Activated naive CD4-positive, alpha-beta T cell treated with anti-CD3 and anti-CD28 coated beads, Interleukin-2, amount 50 U/mL, for 72 hours (primary cell): ENCODE measurements at regions not wholly inside any gene's neighbourhood (a gene's known extent, or its start where the extent isn't known, plus 50 kb on each side); places are given as distances from the start of the nearest gene placed in this dataset.
"Not testable (repeated sequence)": the region's sequence is repeated elsewhere in the genome, so short reads cannot be mapped to it uniquely, and the experiment has no call there.

Experiments used
- ATAC-seq, 2 donors: fragments of 150-1000 bp; cut with Tn5 transposase; 2 replicates each; pipeline ENCODE4 v1.10.0; 2021; ENCODE audit warnings: mild to moderate bottlenecking in 2 of 2, moderate library complexity in 2 of 2
- DNase-seq, 2 donors: peaks; one replicate each; pipeline ENCODE4 v3.0.0; 2021 to 2022; ENCODE audit warnings: low spot score in 2 of 2
- H3K27ac Mint-ChIP-seq, 2 donors: one replicate each; pipeline ENCODE4 v1.8.0; 2022; ENCODE audit warnings: mild to moderate bottlenecking in 2 of 2, mixed read lengths in 2 of 2
- H3K36me3 Mint-ChIP-seq, 2 donors: one replicate each; pipeline ENCODE4 v1.8.0; 2022; ENCODE audit warnings: mixed read lengths in 2 of 2
- H3K9me3 Mint-ChIP-seq, 2 donors: one replicate each; pipeline ENCODE4 v1.8.0; 2022; ENCODE audit warnings: mixed read lengths in 2 of 2

DNA sequence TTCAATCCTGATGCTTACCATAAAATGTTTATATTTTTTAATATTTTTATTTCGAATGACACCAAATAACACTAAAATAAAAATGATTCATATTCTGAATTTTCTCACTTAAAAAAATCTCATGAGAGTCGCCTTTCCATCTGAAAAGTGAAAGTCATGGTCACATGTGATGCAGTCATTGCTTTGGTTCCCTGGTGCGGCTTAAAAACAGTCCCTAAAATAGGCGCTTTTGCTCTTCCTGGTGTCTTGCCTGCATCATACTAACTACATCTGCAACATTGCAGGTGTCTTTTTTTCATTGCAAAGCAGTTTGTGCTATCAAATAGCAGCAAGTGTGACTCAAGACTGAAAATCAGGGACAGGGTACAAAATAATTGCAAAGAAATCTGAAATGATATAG lies 185.2 kb upstream of the NREP start:
- H3K9me3 Mint-ChIP-seq, result peaks cover 0 to 4% of the 10 kb centered on the region in 2 donors
- no peak for ATAC-seq
- H3K36me3 Mint-ChIP-seq, result no peaks in the 10 kb centered on the region
- DNase-seq, result no peak
- no peak overlapping the region for H3K27ac Mint-ChIP-seq

DNA sequence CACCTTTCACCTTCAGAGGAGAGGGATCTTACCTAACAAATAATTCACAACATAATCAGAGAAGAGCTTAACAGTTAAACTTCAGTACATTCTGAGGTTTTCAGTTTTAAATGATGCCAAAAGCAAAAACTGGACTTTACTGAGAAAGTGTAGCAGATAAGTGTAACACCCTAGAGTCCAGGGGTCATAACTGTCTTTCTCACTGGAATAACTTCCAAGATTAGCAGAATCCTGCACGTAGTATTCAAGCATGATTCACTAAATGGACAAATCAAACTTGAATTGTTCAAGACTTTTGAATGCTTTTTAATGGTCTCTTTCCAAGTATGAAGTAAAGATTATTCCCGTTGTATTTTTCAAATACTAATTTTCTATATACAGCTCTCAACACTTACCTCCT lies 180.1 kb upstream of the NREP start:
- ATAC-seq, result no peak
- no peaks in the 10 kb centered on the region for H3K36me3 Mint-ChIP-seq
- H3K9me3 Mint-ChIP-seq, result peaks cover 0 to 6% of the 10 kb centered on the region in 2 donors
- DNase-seq, result no peak
- H3K27ac Mint-ChIP-seq, result no peak overlapping the region

DNA sequence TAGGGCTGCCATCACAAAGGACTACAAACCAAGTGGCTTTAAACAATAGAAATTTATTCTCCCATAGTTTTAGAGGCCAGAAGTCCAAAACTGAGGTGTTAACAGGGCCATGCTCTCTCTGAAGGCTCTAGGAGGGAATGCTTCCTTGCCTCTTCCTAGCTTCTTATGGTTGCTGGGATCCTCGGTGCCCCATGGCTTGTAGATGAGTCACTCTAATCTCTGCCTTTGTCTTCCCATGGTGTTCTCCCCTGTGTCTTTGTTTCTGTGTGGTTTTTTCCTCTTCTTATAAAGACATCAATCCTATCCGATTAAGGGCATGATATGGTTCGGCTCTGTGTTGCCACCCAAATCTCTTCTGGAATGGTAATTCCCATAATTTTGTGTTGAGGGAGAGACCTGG lies 178.8 kb upstream of the NREP start:
- no peak for DNase-seq
- H3K9me3 Mint-ChIP-seq, result peaks cover 0 to 6% of the 10 kb centered on the region in 2 donors
- no peak overlapping the region for H3K27ac Mint-ChIP-seq
- no peaks in the 10 kb centered on the region for H3K36me3 Mint-ChIP-seq
- no peak for ATAC-seq

DNA sequence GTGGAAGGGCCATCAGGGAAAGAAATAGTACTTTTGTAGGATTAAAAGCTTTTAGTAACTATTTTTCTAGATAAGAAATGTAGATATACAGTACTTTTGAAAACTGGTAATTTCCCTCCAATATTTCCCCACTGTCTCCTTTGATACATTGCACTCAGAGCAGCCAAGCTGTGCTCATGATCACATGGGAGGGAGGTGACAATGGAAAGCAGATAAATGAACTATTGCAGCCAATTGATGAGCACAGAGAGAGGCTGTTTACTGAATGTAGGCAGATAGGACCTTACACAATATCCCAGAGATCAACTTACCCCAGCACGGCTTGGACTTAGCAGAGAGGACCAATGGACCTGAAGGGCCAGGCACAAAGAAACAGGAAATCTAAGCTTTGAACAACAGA lies 178.0 kb upstream of the NREP start:
- H3K36me3 Mint-ChIP-seq, result no peaks in the 10 kb centered on the region
- H3K27ac Mint-ChIP-seq, result no peak overlapping the region
- no peak for ATAC-seq

DNA sequence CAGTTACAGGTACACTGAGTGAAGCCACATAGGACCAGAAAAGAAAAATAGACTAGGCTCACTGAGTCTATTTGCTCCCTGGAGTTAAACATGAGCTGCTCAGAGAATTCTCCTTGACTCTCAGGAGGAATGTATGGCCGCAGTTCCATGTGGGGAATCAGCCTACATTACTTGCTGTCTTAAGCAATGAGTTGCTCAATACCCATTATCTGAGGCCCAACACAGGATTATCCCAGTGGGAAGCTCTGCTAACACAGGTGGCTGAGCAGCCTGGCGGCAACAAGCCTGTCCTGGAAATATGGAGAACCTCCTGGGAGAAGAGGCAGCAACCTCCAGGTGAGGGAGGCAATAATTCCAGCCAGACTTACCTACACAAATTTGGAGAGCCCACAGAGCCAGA lies 177.5 kb upstream of the NREP start:
- H3K36me3 Mint-ChIP-seq, result no peaks in the 10 kb centered on the region
- H3K27ac Mint-ChIP-seq, result no peak overlapping the region
- no peak for ATAC-seq
- DNase-seq, result no peak
- peaks cover 0 to 6% of the 10 kb centered on the region in 2 donors for H3K9me3 Mint-ChIP-seq

More for the DNA sequence above, 178.0 kb upstream of the NREP start:
- no peak for DNase-seq
- peaks cover 0 to 6% of the 10 kb centered on the region in 2 donors for H3K9me3 Mint-ChIP-seq

DNA sequence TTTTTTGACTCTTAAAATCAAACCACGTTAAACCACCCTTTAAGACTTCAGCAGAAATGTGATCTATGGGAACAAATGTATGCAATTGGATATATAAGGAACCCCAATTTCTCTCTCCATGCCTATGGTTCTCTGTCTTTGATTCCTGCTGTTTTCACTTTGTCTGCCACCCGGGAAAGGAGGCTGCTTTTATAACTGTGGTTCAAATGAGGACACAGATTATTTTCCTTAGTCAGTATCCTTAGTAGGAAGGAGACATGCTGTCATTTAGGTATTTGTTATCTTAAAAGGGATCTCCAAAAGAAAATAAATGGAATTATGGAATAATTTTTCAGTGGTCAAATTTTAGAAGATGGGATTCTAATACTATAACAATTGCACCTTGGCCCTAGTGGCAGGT lies 176.1 kb upstream of the NREP start:
- ATAC-seq (no peak), DNase-seq (no peak)
- H3K27ac Mint-ChIP-seq, result no peak overlapping the region
- H3K9me3 Mint-ChIP-seq, result peaks cover 0 to 6% of the 10 kb centered on the region in 2 donors
- no peaks in the 10 kb centered on the region for H3K36me3 Mint-ChIP-seq

DNA sequence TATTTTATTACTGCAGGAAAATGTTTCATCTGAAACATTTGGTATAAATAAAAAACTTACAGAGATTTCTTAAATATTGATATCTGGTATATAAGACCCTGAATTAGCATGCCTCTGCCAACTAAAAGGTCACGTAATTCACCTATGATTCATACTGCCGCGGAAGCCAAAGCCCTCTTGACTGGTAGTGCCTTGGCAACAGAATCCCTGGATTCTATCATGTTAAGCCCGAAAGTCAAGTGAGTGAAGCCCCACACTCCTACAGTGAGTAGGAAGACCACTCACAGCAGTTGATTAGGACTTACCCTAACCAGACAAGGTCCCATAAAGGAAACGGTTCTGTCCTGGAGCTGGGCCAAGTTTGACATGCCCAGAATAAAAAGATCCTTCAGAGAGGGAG lies 175.6 kb upstream of the NREP start:
- Mint-ChIP-seq H3K27ac (no peak overlapping the region), H3K36me3 (no peaks in the 10 kb centered on the region), H3K9me3 (peaks cover 0 to 6% of the 10 kb centered on the region in 2 donors)
- ATAC-seq, result no peak
- DNase-seq, result no peak

DNA sequence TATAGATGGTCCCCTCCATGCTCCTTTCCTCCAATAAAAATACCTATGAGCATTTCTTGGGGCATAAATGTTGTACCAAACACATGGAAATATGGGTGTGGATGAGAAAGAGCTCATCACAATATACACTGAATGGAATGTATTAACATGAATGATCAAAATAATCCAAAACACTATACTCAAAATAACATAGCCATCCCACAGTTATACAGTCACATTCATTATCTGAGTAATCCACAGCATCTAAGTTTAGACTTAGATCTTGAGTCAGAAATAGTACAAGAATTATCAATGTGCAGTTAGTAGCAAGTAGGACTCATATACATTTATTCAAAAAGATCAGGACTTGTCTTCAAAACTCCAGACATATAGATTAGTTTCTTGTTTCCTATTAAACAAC lies 175.2 kb upstream of the NREP start:
- no peak overlapping the region for H3K27ac Mint-ChIP-seq
- DNase-seq, result no peak

DNA sequence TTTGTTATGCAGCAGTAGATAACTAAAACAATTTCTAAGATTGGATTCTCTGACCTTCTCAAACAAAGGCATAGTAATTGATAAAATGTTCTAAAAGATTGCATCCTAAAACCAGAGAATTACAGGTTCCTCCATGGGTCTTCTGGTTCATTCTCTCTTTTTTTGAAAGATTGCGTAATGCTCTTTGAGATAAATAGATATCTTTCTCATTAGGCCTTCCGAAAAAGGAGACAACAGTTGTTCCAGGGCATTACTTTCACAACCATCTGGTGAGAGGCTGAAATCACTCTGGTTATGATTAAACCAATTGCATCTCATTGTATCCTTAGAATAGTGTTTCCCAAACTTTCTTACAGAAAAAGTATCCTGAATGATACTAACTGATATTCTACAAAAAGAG lies 174.7 kb upstream of the NREP start:
- Mint-ChIP-seq H3K9me3 (peaks cover 0 to 3% of the 10 kb centered on the region in 2 donors), H3K36me3 (no peaks in the 10 kb centered on the region), H3K27ac (no peak overlapping the region)
- ATAC-seq (no peak), DNase-seq (no peak)

More for the DNA sequence above, 175.2 kb upstream of the NREP start:
- H3K36me3 Mint-ChIP-seq, result no peaks in the 10 kb centered on the region
- peaks cover 0 to 6% of the 10 kb centered on the region in 2 donors for H3K9me3 Mint-ChIP-seq
- ATAC-seq, result no peak

DNA sequence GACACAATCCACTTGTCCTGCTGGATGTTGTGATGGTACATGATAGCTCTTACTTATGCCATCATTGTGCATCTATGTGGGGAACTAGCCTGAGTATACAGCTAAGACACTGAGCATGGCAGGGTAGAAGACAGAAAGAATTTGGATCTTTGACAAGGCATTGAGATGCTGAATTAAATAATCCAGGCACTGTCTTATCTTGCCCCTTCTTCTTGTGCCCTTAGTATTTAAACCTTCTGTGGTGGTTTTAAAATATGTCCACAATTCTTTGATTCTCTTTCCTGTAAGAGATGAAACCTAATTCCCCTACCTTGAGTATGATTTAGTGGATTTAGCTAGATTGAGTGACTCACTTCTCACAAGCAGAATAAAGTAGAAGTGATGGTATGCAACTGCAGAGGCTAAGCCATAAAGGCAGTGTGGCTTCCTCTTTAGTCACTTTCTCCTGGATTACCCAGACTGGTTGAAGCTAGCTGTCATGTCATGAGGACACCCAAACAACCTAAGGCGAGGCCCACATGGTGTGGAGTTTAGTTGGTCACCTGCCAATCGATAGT lies 174.0 kb upstream of the NREP start:
- Mint-ChIP-seq H3K36me3 (no peaks in the 10 kb centered on the region), H3K9me3 (peaks cover 0 to 3% of the 10 kb centered on the region in 2 donors), H3K27ac (no peak overlapping the region)
- DNase-seq (no peak), ATAC-seq (peak; percentile 48 to 64)

DNA sequence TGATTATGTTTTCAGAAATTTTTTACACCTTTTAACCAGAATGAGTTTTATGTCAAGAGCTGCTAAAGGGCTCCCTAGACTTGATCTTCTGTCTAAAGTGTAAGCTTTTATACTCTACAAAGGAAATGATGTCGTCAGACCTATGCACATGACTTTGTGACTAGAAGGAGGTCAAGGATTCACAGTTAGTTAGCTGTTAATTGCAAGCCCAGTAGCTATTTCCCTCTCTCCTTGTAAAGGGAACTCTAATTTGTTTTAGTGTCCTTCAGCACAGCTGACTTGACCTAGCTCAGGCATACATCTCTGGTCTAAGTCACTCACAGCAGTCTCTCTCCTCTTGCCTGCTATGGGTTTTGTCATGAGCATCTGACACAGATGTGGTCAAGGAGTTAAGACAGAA lies 173.5 kb upstream of the NREP start:
- Mint-ChIP-seq H3K27ac (no peak overlapping the region), H3K36me3 (no peaks in the 10 kb centered on the region), H3K9me3 (peaks cover 0 to 3% of the 10 kb centered on the region in 2 donors)
- DNase-seq (no peak), ATAC-seq (no peak)

DNA sequence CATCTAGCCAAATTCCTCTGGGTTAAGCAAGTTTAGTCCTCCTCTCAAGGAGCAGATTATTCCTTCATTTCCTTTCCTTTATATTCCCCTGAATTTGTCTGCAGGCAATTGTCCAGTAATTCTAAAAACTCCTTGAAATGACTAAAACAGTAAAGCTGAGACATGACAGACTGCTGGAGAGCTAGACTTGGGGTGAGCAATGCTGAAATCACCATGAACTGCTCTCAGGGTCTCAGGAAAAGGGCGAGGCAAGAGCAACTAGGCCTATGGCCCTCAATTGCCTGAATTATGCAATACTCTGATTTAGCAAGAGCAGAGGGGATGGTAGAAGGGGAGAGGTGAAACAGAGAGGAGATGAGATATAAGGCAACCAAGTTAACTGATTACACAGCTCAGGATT lies 172.9 kb upstream of the NREP start:
- H3K36me3 Mint-ChIP-seq, result no peaks in the 10 kb centered on the region
- DNase-seq, result no peak
- H3K9me3 Mint-ChIP-seq, result no peaks in the 10 kb centered on the region
- H3K27ac Mint-ChIP-seq, result no peak overlapping the region
- no peak for ATAC-seq

DNA sequence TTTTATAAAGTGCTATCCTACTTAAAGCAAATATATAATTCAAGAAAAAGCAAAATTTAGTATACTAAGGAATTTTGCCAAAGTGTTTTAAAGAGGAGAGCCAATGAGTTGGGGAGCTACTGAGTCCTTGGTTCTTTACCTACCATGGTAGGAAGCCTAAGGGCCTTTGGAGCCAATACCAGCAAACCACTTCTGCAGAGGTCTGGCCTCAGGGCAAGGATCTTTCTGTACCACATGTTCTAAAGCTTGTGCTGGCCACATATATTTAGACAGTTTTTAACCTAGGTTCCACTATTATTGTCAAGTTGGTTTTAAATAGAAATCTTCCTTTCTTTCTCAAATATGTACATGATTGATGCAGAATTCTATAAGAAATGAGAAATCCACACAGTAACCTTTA lies 172.3 kb upstream of the NREP start:
- H3K36me3 Mint-ChIP-seq, result no peaks in the 10 kb centered on the region
- no peaks in the 10 kb centered on the region for H3K9me3 Mint-ChIP-seq
- no peak for DNase-seq

DNA sequence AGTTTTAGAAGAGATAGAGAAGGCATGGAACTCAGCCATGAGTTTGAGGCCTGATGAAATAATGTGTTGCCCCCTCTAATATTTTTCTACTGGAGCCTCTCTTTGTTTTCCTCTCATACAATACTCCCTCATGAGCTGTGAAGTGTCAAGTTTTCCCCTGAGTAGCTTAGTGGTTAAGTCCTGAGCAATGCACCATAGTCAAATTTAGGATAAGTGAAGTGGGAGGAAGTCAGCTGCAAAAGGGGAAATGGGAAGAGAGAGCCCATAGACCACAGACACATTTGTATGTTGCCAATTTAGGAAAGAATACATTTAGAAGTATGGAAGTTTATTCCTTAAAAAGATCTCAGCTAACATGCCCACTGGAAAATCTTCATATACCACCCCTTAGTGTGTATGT lies 171.5 kb upstream of the NREP start:
- Mint-ChIP-seq H3K9me3 (no peaks in the 10 kb centered on the region), H3K36me3 (no peaks in the 10 kb centered on the region), H3K27ac (no peak overlapping the region)
- ATAC-seq (no peak), DNase-seq (no peak)

More for the DNA sequence above, 172.3 kb upstream of the NREP start:
- no peak overlapping the region for H3K27ac Mint-ChIP-seq
- no peak for ATAC-seq

DNA sequence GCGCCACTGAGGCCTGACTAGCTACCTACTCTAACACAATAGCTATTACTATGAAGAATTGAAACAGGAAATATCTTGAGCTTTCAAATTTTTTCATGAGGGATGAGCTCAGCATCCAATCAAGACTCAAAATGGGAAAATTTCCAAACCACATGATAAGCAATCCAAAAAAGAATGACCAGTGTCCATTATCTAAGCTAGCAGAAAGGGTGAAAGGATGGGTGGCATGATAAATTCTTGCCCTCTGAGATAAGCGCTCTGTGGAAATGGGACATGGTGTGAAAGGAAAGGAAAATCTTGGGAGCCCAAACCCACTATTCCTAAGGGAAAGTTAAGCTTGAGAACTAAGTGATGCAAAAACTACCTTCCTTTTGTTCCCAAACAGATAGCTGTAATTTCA lies 170.2 kb upstream of the NREP start:
- DNase-seq, result no peak
- Mint-ChIP-seq H3K27ac (no peak overlapping the region), H3K36me3 (no peaks in the 10 kb centered on the region), H3K9me3 (no peaks in the 10 kb centered on the region)
- ATAC-seq, result no peak

DNA sequence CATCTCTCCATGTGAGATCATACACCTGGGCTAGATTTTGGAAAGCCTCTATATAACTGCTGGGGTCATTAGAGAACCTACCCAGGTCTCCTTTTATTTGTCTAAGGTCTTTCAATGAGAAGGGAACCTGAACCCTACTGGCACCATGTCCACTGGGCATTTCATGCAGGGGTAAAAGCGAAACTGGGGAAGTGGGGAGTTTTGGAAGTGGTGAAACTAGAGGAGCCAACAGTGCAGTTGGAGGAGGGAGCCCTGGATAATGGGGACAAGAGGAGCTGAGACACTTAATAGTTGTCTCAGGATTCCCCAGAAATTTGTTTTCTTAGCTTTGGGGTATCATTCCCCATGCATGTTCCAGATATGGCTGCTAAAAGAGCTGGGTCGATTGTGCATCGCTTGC lies 169.0 kb upstream of the NREP start:
- ATAC-seq (no peak), DNase-seq (no peak)
- Mint-ChIP-seq H3K9me3 (no peaks in the 10 kb centered on the region), H3K27ac (no peak overlapping the region), H3K36me3 (no peaks in the 10 kb centered on the region)

DNA sequence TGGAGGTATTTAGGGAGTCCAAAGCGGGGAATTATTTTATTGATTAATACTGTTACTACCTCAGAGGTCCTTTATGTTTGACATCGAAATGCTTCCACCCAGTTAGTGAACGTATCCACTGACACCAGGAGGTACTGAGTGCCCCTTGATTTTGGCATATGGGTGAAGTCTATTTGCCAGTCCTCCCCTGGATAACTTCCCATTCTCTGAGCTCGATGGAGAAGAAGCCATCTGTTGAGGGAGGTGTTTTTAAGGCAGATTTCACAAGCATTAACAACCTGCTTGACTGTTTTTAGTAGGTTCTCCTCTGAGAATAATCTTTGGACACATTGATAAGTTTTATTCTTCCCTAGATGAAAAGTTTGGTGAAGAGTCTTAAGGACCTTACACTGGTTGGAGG lies 165.3 kb upstream of the NREP start:
- H3K27ac Mint-ChIP-seq, result no peak overlapping the region
- no peak for ATAC-seq
- H3K36me3 Mint-ChIP-seq, result no peaks in the 10 kb centered on the region
- H3K9me3 Mint-ChIP-seq, result peaks cover 4 to 6% of the 10 kb centered on the region in 2 donors
- DNase-seq, result no peak

DNA sequence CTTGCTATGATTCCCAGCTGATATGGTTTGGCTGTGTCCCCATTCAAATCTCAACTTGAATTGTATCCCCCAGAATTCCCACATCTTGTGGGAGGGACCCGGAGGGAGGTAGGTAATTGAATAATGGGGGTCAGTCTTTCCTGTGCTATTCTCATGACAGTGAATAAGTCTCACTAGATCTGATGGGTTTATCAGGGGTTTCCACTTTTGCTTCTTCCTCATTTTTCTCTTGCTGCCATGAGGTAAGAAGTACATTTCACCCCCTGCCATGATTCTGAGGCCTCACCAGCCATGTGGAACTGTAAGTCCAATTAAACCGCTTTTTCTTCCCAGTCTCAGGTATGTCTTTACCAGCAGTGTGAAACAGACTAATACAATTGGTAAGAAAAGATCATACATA lies 164.7 kb upstream of the NREP start:
- H3K9me3 Mint-ChIP-seq, result not testable (repeated sequence)

More for the DNA sequence above, 164.7 kb upstream of the NREP start:
- not testable (repeated sequence) for H3K36me3 Mint-ChIP-seq, DNase-seq, H3K27ac Mint-ChIP-seq, ATAC-seq
